ENCODE measurements at regions not wholly inside any gene's neighbourhood (a gene's known extent, or its start where the extent isn't known, plus 50 kb on each side); places are given as distances from the start of the nearest gene placed in this dataset.

- no peak for TF ChIP-seq POLR2A (IDR thresholded peaks at IDR 0.05; ENCODE audit: low read depth, low read length)
- TF ChIP-seq POLR2AphosphoS5 (IDR thresholded peaks at IDR 0.05; ENCODE audit: low read depth, low read length) = no peak
Measured at GRCh38 chr17:22506231-22506630, 813.9 kb downstream of the KCNJ18 start.
